ENCODE measurements at regions not wholly inside any gene's neighbourhood (a gene's known extent, or its start where the extent isn't known, plus 50 kb on each side); places are given as distances from the start of the nearest gene placed in this dataset.

DNA sequence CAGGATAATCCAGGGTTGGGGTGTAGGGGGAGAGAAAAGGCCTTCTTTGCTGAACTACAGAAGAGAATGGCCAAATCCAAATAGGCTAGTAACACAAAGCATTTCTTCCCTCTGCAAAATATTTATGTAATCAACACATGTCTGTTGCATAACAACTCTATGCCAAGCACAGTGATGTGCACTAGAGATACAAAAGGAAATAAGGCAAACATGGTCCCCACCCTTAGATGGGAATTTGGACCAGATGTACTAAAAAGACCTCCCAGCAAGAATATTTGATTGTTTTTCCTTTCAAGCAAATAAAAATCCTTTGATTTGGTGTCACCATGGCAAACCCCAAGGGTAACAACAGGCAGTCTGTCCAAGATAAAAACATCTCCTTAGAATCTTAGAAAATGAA is 177.6 kb upstream of the FGF13 start:
- H3K4ac ChIP-seq (replicated peaks; ENCODE audit: insufficient read length, low read depth, low read length): no peak overlapping the region
- no peak overlapping the region for H3K27ac ChIP-seq (ENCODE audit: low read depth, low read length)
- FAIRE-seq (no peak), DNase-seq (ENCODE audit: low read depth in 1 of 2, low spot score in 2 of 2) (no peak)
- H2BK12ac ChIP-seq (ENCODE audit: low read depth, low read length): no peak overlapping the region
- no peak overlapping the region for H3K4me2 ChIP-seq (ENCODE audit: insufficient read depth in 1 of 2, low read depth in 2 of 2, low read length in 2 of 2)
- no peak overlapping the region for H3K18ac ChIP-seq (ENCODE audit: extremely low read depth, low read length)
- H4K8ac ChIP-seq (ENCODE audit: extremely low read depth, insufficient read depth, low read length): no peak overlapping the region
- H3K9me3 ChIP-seq (ENCODE audit: insufficient read depth in 2 of 2, low read depth in 1 of 2, low read length in 1 of 2): no peaks in the 10 kb centered on the region
- no peak overlapping the region for H4K91ac ChIP-seq (replicated peaks; ENCODE audit: insufficient read length, low read length)
- ChIA-PET CTCF (ENCODE audit: partially characterized antibody) (no interaction called here), POLR2A (ENCODE audit: partially characterized antibody) (no interaction called here)
- no peak overlapping the region for H2BK20ac ChIP-seq (ENCODE audit: low read length)
- H2AK5ac ChIP-seq (ENCODE audit: low read depth, low read length): no peak overlapping the region
- H3K79me1 ChIP-seq (ENCODE audit: low read depth, low read length): no peaks in the 10 kb centered on the region
- TF ChIP-seq SIN3A (conservative IDR thresholded peaks at IDR 0.05 in 1 of 2, IDR thresholded peaks at IDR 0.05 in 1 of 2; ENCODE audit: low read depth in 1 of 2, low read length in 2 of 2) (no peak), YY1 (IDR thresholded peaks at IDR 0.05; ENCODE audit: low read depth, low read length) (no peak), NANOG (IDR thresholded peaks at IDR 0.05; ENCODE audit: insufficient read depth, low read depth, low read length, poor library complexity, severe bottlenecking) (no peak), SRF (IDR thresholded peaks at IDR 0.05; ENCODE audit: low read depth, low read length) (no peak), RFX5 (IDR thresholded peaks at IDR 0.05; ENCODE audit: borderline replicate concordance, low read depth, low read length) (no peak), TAF1 (IDR thresholded peaks at IDR 0.05; ENCODE audit: low read depth, low read length) (no peak), EZH2 (IDR thresholded peaks at IDR 0.05; ENCODE audit: low read depth, low read length, severe bottlenecking) (no peak)
- no peaks in the 10 kb centered on the region for H3K4me1 ChIP-seq (replicated peaks in 1 of 4; ENCODE audit: control insufficient read depth in 3 of 4, insufficient read depth in 4 of 4, low read length in 3 of 4)
- H3K14ac ChIP-seq (ENCODE audit: insufficient read length): no peak overlapping the region
- no peaks in the 10 kb centered on the region for H3K23me2 ChIP-seq (ENCODE audit: low read depth, low read length)
- no peak overlapping the region for H3K23ac ChIP-seq (ENCODE audit: insufficient read length)
- H2BK15ac ChIP-seq (ENCODE audit: low read length): no peak overlapping the region
- no peaks in the 10 kb centered on the region for H3K79me2 ChIP-seq (ENCODE audit: control insufficient read depth in 1 of 2, insufficient read depth in 2 of 2, low read length in 2 of 2)
- H3K56ac ChIP-seq (replicated peaks; ENCODE audit: insufficient read length, low read depth, low read length): no peak overlapping the region
- H3K36me3 ChIP-seq (ENCODE audit: control insufficient read depth in 2 of 4, insufficient read depth in 4 of 4, low read length in 3 of 4): no peaks in the 10 kb centered on the region
- no peak overlapping the region for H2BK120ac ChIP-seq (replicated peaks; ENCODE audit: low read depth, low read length)
- no peak overlapping the region for H3K4me3 ChIP-seq (ENCODE audit: extremely low read depth in 1 of 4, insufficient read depth in 2 of 4, low read depth in 3 of 4, low read length in 4 of 4)
- no peak overlapping the region for H4K5ac ChIP-seq (ENCODE audit: insufficient read length, low read depth, low read length)
- H3K9ac ChIP-seq (replicated peaks in 1 of 4; ENCODE audit: extremely low read depth in 1 of 4, low read depth in 3 of 4, low read length in 3 of 4): no peak overlapping the region
- H4K20me1 ChIP-seq (replicated peaks in 1 of 2; ENCODE audit: control insufficient read depth in 1 of 2, insufficient read depth in 2 of 2, low read length in 2 of 2): no peaks in the 10 kb centered on the region
- no peak overlapping the region for H2AFZ ChIP-seq (ENCODE audit: low read length)
- H2BK5ac ChIP-seq (ENCODE audit: low read depth, low read length): no peak overlapping the region
- H3K27me3 ChIP-seq (replicated peaks in 1 of 4; ENCODE audit: control insufficient read depth in 3 of 4, extremely low read depth in 1 of 4, insufficient read depth in 3 of 4, low read length in 3 of 4): no peaks in the 10 kb centered on the region
